GM12878 (cell line): ENCODE measurements at regions not wholly inside any gene's neighbourhood (a gene's known extent, or its start where the extent isn't known, plus 50 kb on each side); places are given as distances from the start of the nearest gene placed in this dataset.

Experiments used
- ATAC-seq: fragments of 200-7000 bp; cut with Tn5 transposase; 3 replicates; pipeline ENCODE4 v1.9.1; 2020; ENCODE audit warnings: mild to moderate bottlenecking, moderate library complexity
- BruUV-seq: library from RNA; stranded (reverse); fragments of 400-500 nt; replicated peaks from 2 replicates; lab custom pipeline; 2021; lab: Mats Ljungman, UMichigan
- CTCF ChIA-PET: fragments of 300-600 bp; sonication (Branson Sonifier 250); formaldehyde crosslinking; extraction: SDS; loops from one replicate; lab custom pipeline; 2021; ENCODE audit warnings: inconsistent platforms; lab: Yijun Ruan, JAX
- POLR2A ChIA-PET: fragments of 350-600 bp; formaldehyde crosslinking; extraction: SDS; loops from one replicate; lab custom pipeline; 2021; ENCODE audit warnings: inconsistent platforms; lab: Charles Lee
- RAD21 ChIA-PET: fragments of 300-600 bp; sonication (Branson Sonifier 250); formaldehyde crosslinking; loops from one replicate; lab custom pipeline; 2023; ENCODE audit warnings: antibody characterized with exemption; ENCODE audit not compliant: unreplicated experiment; lab: Charles Lee
- SMC1A ChIA-PET: fragments of 300-600 bp; sonication (Branson Sonifier 250); formaldehyde crosslinking; loops from one replicate; lab custom pipeline; 2023; ENCODE audit not compliant: unreplicated experiment, uncharacterized antibody; lab: Charles Lee
- DNase-seq: peaks from one replicate; pipeline ENCODE4 v3.0.0-alpha.2; 2011; ENCODE audit warnings: low read depth, low spot score
- FAIRE-seq: peaks from 3 replicates; lab custom pipeline; 2011; peaks lifted over from hg19 to GRCh38; lab: Jason Lieb, UNC
- H2AFZ ChIP-seq: 2 replicates; pipeline ENCODE4 v1.6.0; 2011; ENCODE audit warnings: low read depth, low read length, control low read depth; ENCODE audit not compliant: control insufficient read depth
- H3K27ac ChIP-seq: 2 replicates; pipeline ENCODE4 v1.5.1; 2011; ENCODE audit warnings: control low read depth; ENCODE audit not compliant: control insufficient read depth, insufficient read depth
- H3K27me3 ChIP-seq, 2 experiments: replicated peaks in 1 of 2; 2 replicates each; pipeline versions ENCODE4 v1.6.0 to v1.6.1; 2011; ENCODE audit warnings: low read length in 1 of 2; ENCODE audit not compliant: control insufficient read depth in 2 of 2, insufficient read depth in 2 of 2
- H3K36me3 ChIP-seq, 2 experiments: 2 replicates each; pipeline ENCODE4 v1.5.1; 2011; ENCODE audit warnings: low read length in 1 of 2; ENCODE audit not compliant: control insufficient read depth in 2 of 2, insufficient read depth in 2 of 2
- H3K4me1 ChIP-seq: 2 replicates; pipeline ENCODE4 v1.6.1; 2011; ENCODE audit warnings: mild to moderate bottlenecking, low read length, moderate library complexity, mixed read lengths; ENCODE audit not compliant: control insufficient read depth, insufficient read depth
- H3K4me2 ChIP-seq: 2 replicates; pipeline ENCODE4 v1.6.0; 2011; ENCODE audit warnings: control low read depth; ENCODE audit not compliant: control insufficient read depth, insufficient read depth
- H3K4me3 ChIP-seq: fragments of 200-600 bp; sonication (generic); 2 replicates; pipeline ENCODE4 v1.5.1; 2016
- H3K79me2 ChIP-seq: 2 replicates; pipeline ENCODE4 v1.6.0; 2011; ENCODE audit warnings: low read length; ENCODE audit not compliant: control insufficient read depth, insufficient read depth
- H3K9ac ChIP-seq: 2 replicates; pipeline ENCODE4 v1.8.0; 2011; ENCODE audit warnings: low read length, control low read depth, mixed read lengths; ENCODE audit not compliant: control insufficient read depth, insufficient read depth
- H3K9me3 ChIP-seq: replicated peaks from 3 replicates; pipeline ENCODE4 v1.5.1; 2011; ENCODE audit warnings: mild to moderate bottlenecking, low read length; ENCODE audit not compliant: control insufficient read depth, insufficient read depth
- H4K20me1 ChIP-seq: 2 replicates; pipeline ENCODE4 v1.6.0; 2011; ENCODE audit not compliant: control insufficient read depth, insufficient read depth
- BACH1 ChIP-seq: fragments of 450-650 bp; IDR thresholded peaks from 2 replicates; pipeline ENCODE4 v1.6.1; 2017; ENCODE audit warnings: mild to moderate bottlenecking, borderline replicate concordance
- GATAD2B ChIP-seq: fragments of 450-650 bp; conservative IDR thresholded peaks from 2 replicates; pipeline ENCODE4 v1.6.1; 2017; ENCODE audit warnings: low read depth, mild to moderate bottlenecking, moderate library complexity
- HDGF ChIP-seq: fragments of 450-650 bp; IDR thresholded peaks from 2 replicates; pipeline ENCODE4 v1.6.1; 2016; ENCODE audit warnings: antibody characterized with exemption
- JUND ChIP-seq: IDR thresholded peaks from 2 replicates; pipeline ENCODE4 v1.6.1; 2012; ENCODE audit warnings: low read depth, mild to moderate bottlenecking, low read length, improper control_type of control experiment, moderate library complexity
- PML ChIP-seq: IDR thresholded peaks from 2 replicates; pipeline ENCODE4 v1.6.1; 2012; ENCODE audit warnings: low read length, inconsistent platforms
- SMARCA5 ChIP-seq: fragments of 450-650 bp; IDR thresholded peaks from 2 replicates; pipeline ENCODE4 v1.6.1; 2017; ENCODE audit warnings: mild to moderate bottlenecking
- ZNF217 ChIP-seq: fragments of 450-650 bp; IDR thresholded peaks from 2 replicates; pipeline ENCODE4 v1.6.1; 2017; ENCODE audit warnings: antibody characterized with exemption, mild to moderate bottlenecking
- ZNF384 ChIP-seq: IDR thresholded peaks from 2 replicates; pipeline ENCODE4 v1.6.1; 2012; ENCODE audit warnings: low read depth, mild to moderate bottlenecking, low read length, improper control_type of control experiment, borderline replicate concordance
- WGBS: methylation state at CpG from one replicate; pipeline ENCODE4 v1.1.6; 2016; ENCODE audit warnings: low lambda C conversion rate; ENCODE audit not compliant: insufficient replicate concordance, insufficient coverage; ENCODE audit errors: missing lambda C conversion rate; 5-methylcytosine and 5-hydroxymethylcytosine counted together
- in situ Hi-C: fragments of 300-500 bp; cut with MboI; formaldehyde crosslinking; loops from 9 replicates; pipeline ENCODE4 v1.14.3; 2018; ENCODE audit warnings: mixed read lengths
- intact Hi-C: fragments of 100-400 bp; cut with micrococcal nuclease; formaldehyde crosslinking; loops from one replicate; pipeline ENCODE4 v1.14.2; 2022; ENCODE audit not compliant: unreplicated experiment
- TF ChIP-seq, protein P1 (sequence below): IDR thresholded peaks from 2 replicates; pipeline ENCODE4 v1.6.1; 2011; ENCODE audit warnings: borderline replicate concordance, low read depth, mild to moderate bottlenecking, moderate library complexity, mixed read lengths, low read length; ENCODE audit not compliant: insufficient read depth; ENCODE audit errors: extremely low read length

DNA sequence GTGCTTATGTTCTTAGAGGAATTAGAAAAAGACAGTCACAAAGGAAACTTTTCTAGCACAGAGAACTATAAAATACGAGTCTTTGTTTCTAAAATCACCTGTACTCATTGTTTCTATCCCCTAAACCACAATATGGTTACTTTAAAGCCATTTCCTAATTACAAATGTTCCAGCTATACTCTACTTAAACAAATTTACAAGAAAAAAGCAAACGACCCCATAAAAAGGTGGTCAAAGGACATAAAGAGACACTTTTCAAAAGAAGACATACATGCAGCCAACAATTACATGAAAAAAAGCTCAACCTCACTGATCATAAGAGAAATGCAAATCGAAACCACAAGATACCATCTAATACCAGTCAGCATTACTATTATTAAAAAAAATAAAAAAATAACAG is 447.3 kb downstream of the RAB28 start:
- BruUV-seq, result no TSS peak
- H3K4me3 ChIP-seq, result no peak overlapping the region
- TF ChIP-seq HDGF, result no peak
- TF ChIP-seq GATAD2B, result no peak
- TF ChIP-seq, all 136 proteins: peak for 0

DNA sequence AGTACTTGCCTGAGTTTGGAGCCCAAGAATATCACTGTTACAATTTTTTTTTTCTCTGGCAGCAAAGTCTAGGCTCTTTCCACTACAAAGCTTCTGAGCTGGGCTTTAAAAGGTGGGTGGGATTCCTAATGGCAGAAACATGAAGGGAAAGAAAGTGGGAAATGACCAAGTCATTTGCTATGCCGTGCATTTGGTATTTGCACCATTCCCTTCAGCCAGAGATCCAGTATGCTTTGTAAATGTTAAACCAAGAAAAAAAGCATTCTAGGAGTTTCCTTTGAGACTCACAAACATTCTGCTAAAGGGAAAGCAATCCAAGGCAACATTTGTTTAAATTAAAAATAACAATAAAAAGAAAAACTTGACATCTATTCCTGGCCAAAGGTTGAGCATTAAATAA is 451.2 kb downstream of the RAB28 start:
- TF ChIP-seq, protein P1, sequence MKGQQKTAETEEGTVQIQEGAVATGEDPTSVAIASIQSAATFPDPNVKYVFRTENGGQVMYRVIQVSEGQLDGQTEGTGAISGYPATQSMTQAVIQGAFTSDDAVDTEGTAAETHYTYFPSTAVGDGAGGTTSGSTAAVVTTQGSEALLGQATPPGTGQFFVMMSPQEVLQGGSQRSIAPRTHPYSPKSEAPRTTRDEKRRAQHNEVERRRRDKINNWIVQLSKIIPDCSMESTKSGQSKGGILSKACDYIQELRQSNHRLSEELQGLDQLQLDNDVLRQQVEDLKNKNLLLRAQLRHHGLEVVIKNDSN, result no peak
- no peak for TF ChIP-seq JUND
- no peak for TF ChIP-seq SMARCA5
- TF ChIP-seq ZNF217, result no peak
- no peak for TF ChIP-seq BACH1
- TF ChIP-seq ZNF384, result no peak
- no peak for TF ChIP-seq PML
- ATAC-seq (no peak), FAIRE-seq (no peak), DNase-seq (no peak)
- Histone ChIP-seq H3K79me2 (no peaks in the 10 kb centered on the region), H3K9me3 (no peaks in the 10 kb centered on the region), H3K4me2 (no peak overlapping the region), H3K4me3 (no peak overlapping the region), H3K27me3 (no peaks in the 10 kb centered on the region), H4K20me1 (no peaks in the 10 kb centered on the region), H3K4me1 (no peaks in the 10 kb centered on the region), H3K36me3 (no peaks in the 10 kb centered on the region), H3K27ac (no peak overlapping the region), H3K9ac (no peak overlapping the region), H2AFZ (no peak overlapping the region)
- in situ Hi-C loops (no loop called here), intact Hi-C loops (no loop called here)
- ChIA-PET SMC1A (no interaction called here), POLR2A (no interaction called here), CTCF (no interaction called here), RAD21 (no interaction called here)
- BruUV-seq, result no TSS peak
- WGBS, result 0% methylated on average over 1 of the region's 1 CpG

More for the DNA sequence above, 447.3 kb downstream of the RAB28 start:
- no peak overlapping the region for H3K4me2 ChIP-seq
- SMC1A ChIA-PET, result no interaction called here
- no peaks in the 10 kb centered on the region for H3K79me2 ChIP-seq
- POLR2A ChIA-PET, result no interaction called here
- CTCF ChIA-PET, result interaction anchor here (1.4 kb wide), 1 partner anchor 114 kb away, joined by 3 read pairs; no protein-coding TSS in a partner anchor
- RAD21 ChIA-PET, result no interaction called here
- 0% methylated on average over 3 of the region's 3 CpGs for WGBS
- no peak overlapping the region for H3K27ac ChIP-seq
- no peaks in the 10 kb centered on the region for H3K27me3 ChIP-seq
- DNase-seq (no peak), ATAC-seq (no peak), FAIRE-seq (no peak)
- H3K4me1 ChIP-seq, result no peaks in the 10 kb centered on the region
- intact Hi-C loops (no loop called here), in situ Hi-C loops (no loop called here)
- H3K36me3 ChIP-seq, result no peaks in the 10 kb centered on the region
- H4K20me1 ChIP-seq, result no peaks in the 10 kb centered on the region
- no peaks in the 10 kb centered on the region for H3K9me3 ChIP-seq
- H3K9ac ChIP-seq, result no peak overlapping the region
- H2AFZ ChIP-seq, result no peak overlapping the region
